Neuronal stem cell (in vitro differentiated cells): ENCODE measurements at regions not wholly inside any gene's neighbourhood (a gene's known extent, or its start where the extent isn't known, plus 50 kb on each side); places are given as distances from the start of the nearest gene placed in this dataset.

Source experiments
- DNase-seq: peaks from one replicate; pipeline ENCODE4 v3.0.0-alpha.2; 2013; ENCODE audit warnings: low spot score
- H2AFZ ChIP-seq: one replicate; pipeline ENCODE4 v1.6.1; 2013; ENCODE audit warnings: mild to moderate bottlenecking, low read length, inconsistent platforms
- H2AK5ac ChIP-seq: 2 replicates; pipeline ENCODE4 v1.6.1; 2013; ENCODE audit warnings: low read depth, mild to moderate bottlenecking, inconsistent platforms, low read length, moderate library complexity, mixed read lengths
- H2BK120ac ChIP-seq: 2 replicates; pipeline ENCODE4 v1.6.1; 2013; ENCODE audit warnings: low read depth, mild to moderate bottlenecking, inconsistent platforms, low read length, moderate library complexity, mixed read lengths
- H2BK12ac ChIP-seq: one replicate; pipeline ENCODE4 v1.6.1; 2013; ENCODE audit warnings: low read length, inconsistent platforms
- H2BK15ac ChIP-seq: 2 replicates; pipeline ENCODE4 v1.6.1; 2013; ENCODE audit warnings: mild to moderate bottlenecking, low read length, inconsistent platforms, mixed read lengths
- H2BK5ac ChIP-seq: one replicate; pipeline ENCODE4 v1.6.1; 2013; ENCODE audit warnings: inconsistent platforms, mild to moderate bottlenecking, low read length, moderate library complexity
- H3K14ac ChIP-seq: one replicate; pipeline ENCODE4 v1.6.1; 2013; ENCODE audit warnings: low read length, inconsistent platforms
- H3K18ac ChIP-seq: 2 replicates; pipeline ENCODE4 v1.6.1; 2013; ENCODE audit warnings: low read length, inconsistent platforms
- H3K23ac ChIP-seq: 2 replicates; pipeline ENCODE4 v1.6.1; 2013; ENCODE audit warnings: low read depth, mild to moderate bottlenecking, mixed read lengths, low read length, inconsistent platforms; ENCODE audit not compliant: poor library complexity
- H3K27ac ChIP-seq: replicated peaks from 3 replicates; pipeline ENCODE4 v1.5.1; 2013; ENCODE audit warnings: low read length, inconsistent platforms
- H3K27me3 ChIP-seq, 3 experiments: 2 replicates each; pipeline ENCODE4 v1.6.1; 2013; ENCODE audit warnings: low read length in 3 of 3, mild to moderate bottlenecking in 2 of 3, inconsistent platforms in 1 of 3, low read depth in 1 of 3, mixed read lengths in 1 of 3, moderate library complexity in 1 of 3; ENCODE audit not compliant: control insufficient read depth in 3 of 3, insufficient read depth in 3 of 3
- H3K36me3 ChIP-seq, 2 donors: replicated peaks in 1 of 2; 2 replicates each; pipeline ENCODE4 v1.6.1; 2013; ENCODE audit warnings: low read length in 2 of 2; ENCODE audit not compliant: control insufficient read depth in 2 of 2, insufficient read depth in 2 of 2
- H3K4ac ChIP-seq: 2 replicates; pipeline ENCODE4 v1.6.1; 2013; ENCODE audit warnings: inconsistent platforms, mild to moderate bottlenecking, low read length, moderate library complexity
- H3K4me1 ChIP-seq, 2 donors: 1 replicate in 1 of 2; 2 replicates in 1 of 2; pipeline ENCODE4 v1.6.1; 2013; ENCODE audit warnings: low read length in 2 of 2, low read depth in 1 of 2; ENCODE audit not compliant: control insufficient read depth in 2 of 2, insufficient read depth in 1 of 2
- H3K4me2 ChIP-seq: one replicate; pipeline ENCODE4 v1.6.1; 2013; ENCODE audit warnings: mild to moderate bottlenecking, low read length, inconsistent platforms; ENCODE audit not compliant: insufficient read depth, poor library complexity, severe bottlenecking
- H3K4me3 ChIP-seq, 2 donors: 2 replicates each; pipeline ENCODE4 v1.5.1; 2013; ENCODE audit warnings: low read length in 2 of 2, mild to moderate bottlenecking in 2 of 2, inconsistent platforms in 1 of 2, moderate library complexity in 1 of 2
- H3K79me1 ChIP-seq: one replicate; pipeline ENCODE4 v1.6.1; 2013; ENCODE audit warnings: low read depth, mild to moderate bottlenecking, inconsistent platforms, low read length, moderate library complexity
- H3K9ac ChIP-seq: one replicate; pipeline ENCODE4 v1.6.1; 2013; ENCODE audit warnings: mild to moderate bottlenecking, low read depth, low read length, inconsistent platforms; ENCODE audit not compliant: poor library complexity
- H3K9me3 ChIP-seq, 2 donors: replicated peaks in 1 of 2; 2 replicates each; pipeline versions ENCODE3 to v1.6.1; 2013; ENCODE audit warnings: low read length in 2 of 2, mild to moderate bottlenecking in 2 of 2, inconsistent platforms in 1 of 2, low read depth in 1 of 2, mixed read lengths in 1 of 2, moderate library complexity in 1 of 2; ENCODE audit not compliant: control insufficient read depth in 2 of 2, insufficient read depth in 1 of 2
- H4K8ac ChIP-seq: one replicate; pipeline ENCODE4 v1.6.1; 2013; ENCODE audit warnings: low read depth, mild to moderate bottlenecking, inconsistent platforms, low read length, moderate library complexity
- H4K91ac ChIP-seq: one replicate; pipeline ENCODE4 v1.6.1; 2013; ENCODE audit warnings: low read length, low read depth, mild to moderate bottlenecking, inconsistent platforms; ENCODE audit not compliant: poor library complexity
- WGBS, 2 donors: extraction: QIAGEN DNeasy Blood & Tissue Kit; methylation state at CpG; one replicate each; pipeline ENCODE4 v1.1.7; 2013; ENCODE audit warnings: missing lambda C conversion rate in 2 of 2, mixed read lengths in 1 of 2; ENCODE audit not compliant: insufficient read length in 2 of 2, insufficient replicate concordance in 1 of 2; ENCODE audit errors: extremely low coverage in 2 of 2; 5-methylcytosine and 5-hydroxymethylcytosine counted together

GRCh38 chr1:208303743-208304712, 59.8 kb upstream of the PLXNA2 start:
- no peaks in the 10 kb centered on the region for H3K27me3 ChIP-seq
- H3K14ac ChIP-seq, result no peak overlapping the region
- no peak overlapping the region for H2BK5ac ChIP-seq
- no peak overlapping the region for H3K9ac ChIP-seq
- no peak overlapping the region for H3K18ac ChIP-seq
- H4K91ac ChIP-seq, result no peak overlapping the region
- no peak overlapping the region for H3K27ac ChIP-seq
- H2AK5ac ChIP-seq, result no peak overlapping the region
- H3K4me1 ChIP-seq, result peaks cover 0 to 8% of the 10 kb centered on the region in 2 donors
- no peak overlapping the region for H2BK12ac ChIP-seq
- H3K4me3 ChIP-seq, result no peak overlapping the region
- H2AFZ ChIP-seq, result no peak overlapping the region
- H3K36me3 ChIP-seq, result no peaks in the 10 kb centered on the region
- no peak overlapping the region for H2BK15ac ChIP-seq
- DNase-seq, result no peak
- H3K9me3 ChIP-seq, result no peaks in the 10 kb centered on the region
- H3K4ac ChIP-seq, result no peak overlapping the region
- no CpG with 5 or more reads among the region's 8 CpGs for WGBS, 2 donors
- H3K23ac ChIP-seq, result no peak overlapping the region
- H3K79me1 ChIP-seq, result no peaks in the 10 kb centered on the region
- H4K8ac ChIP-seq, result no peak overlapping the region
- H3K4me2 ChIP-seq, result no peak overlapping the region
- no peak overlapping the region for H2BK120ac ChIP-seq

- Histone ChIP-seq H3K23ac (no peak overlapping the region), H3K9me3 (no peaks in the 10 kb centered on the region), H4K8ac (no peak overlapping the region), H3K4me1 (peaks cover 0 to 10% of the 10 kb centered on the region in 2 donors), H3K18ac (no peak overlapping the region), H3K36me3 (no peaks in the 10 kb centered on the region), H3K4ac (no peak overlapping the region), H2AK5ac (no peak overlapping the region), H3K27ac (no peak overlapping the region), H2BK120ac (no peak overlapping the region), H3K4me3 (no peak overlapping the region), H3K14ac (no peak overlapping the region), H3K79me1 (no peaks in the 10 kb centered on the region), H3K27me3 (no peaks in the 10 kb centered on the region), H2BK5ac (no peak overlapping the region), H2AFZ (no peak overlapping the region), H3K4me2 (no peak overlapping the region), H3K9ac (no peak overlapping the region), H4K91ac (no peak overlapping the region), H2BK15ac (no peak overlapping the region), H2BK12ac (no peak overlapping the region)
- no CpG with 5 or more reads among the region's 3 CpGs for WGBS, 2 donors
- DNase-seq, result no peak
Observed at GRCh38 chr1:208308221-208308620, 64.0 kb upstream of the PLXNA2 start.

GRCh38 chr1:208309771-208310170, 65.6 kb upstream of the PLXNA2 start:
- WGBS, 2 donors, result no CpG with 5 or more reads among the region's 7 CpGs

GRCh38 chr1:208312706-208313105, 68.5 kb upstream of the PLXNA2 start:
- H2BK120ac ChIP-seq, result no peak overlapping the region
- H3K9ac ChIP-seq, result no peak overlapping the region
- DNase-seq, result no peak
- H3K4me1 ChIP-seq, result peaks cover 0 to 6% of the 10 kb centered on the region in 2 donors
- H2BK15ac ChIP-seq, result no peak overlapping the region
- H4K8ac ChIP-seq, result no peak overlapping the region
- H3K79me1 ChIP-seq, result no peaks in the 10 kb centered on the region
- no peak overlapping the region for H2AK5ac ChIP-seq
- H3K36me3 ChIP-seq, result no peaks in the 10 kb centered on the region
- H2BK12ac ChIP-seq, result no peak overlapping the region
- H2AFZ ChIP-seq, result no peak overlapping the region
- H3K18ac ChIP-seq, result no peak overlapping the region
- no peak overlapping the region for H3K4me3 ChIP-seq
- no peak overlapping the region for H4K91ac ChIP-seq
- no peak overlapping the region for H2BK5ac ChIP-seq
- no peak overlapping the region for H3K4me2 ChIP-seq
- H3K4ac ChIP-seq, result no peak overlapping the region
- no peak overlapping the region for H3K14ac ChIP-seq
- no peaks in the 10 kb centered on the region for H3K27me3 ChIP-seq
- no peak overlapping the region for H3K23ac ChIP-seq
- no peak overlapping the region for H3K27ac ChIP-seq
- peaks cover 0 to 2% of the 10 kb centered on the region in 2 donors for H3K9me3 ChIP-seq

More at GRCh38 chr1:208309771-208310170, 65.6 kb upstream of the PLXNA2 start:
- Histone ChIP-seq H3K4ac (no peak overlapping the region), H3K23ac (no peak overlapping the region), H3K4me1 (peaks cover 0 to 2% of the 10 kb centered on the region in 2 donors), H3K4me3 (no peak overlapping the region), H4K8ac (no peak overlapping the region), H3K4me2 (no peak overlapping the region), H3K79me1 (no peaks in the 10 kb centered on the region), H3K27me3 (no peaks in the 10 kb centered on the region), H3K18ac (no peak overlapping the region), H2AFZ (no peak overlapping the region), H4K91ac (no peak overlapping the region), H2BK5ac (no peak overlapping the region), H2AK5ac (no peak overlapping the region), H3K14ac (no peak overlapping the region), H2BK12ac (no peak overlapping the region), H3K9ac (no peak overlapping the region), H3K9me3 (no peaks in the 10 kb centered on the region), H3K36me3 (no peaks in the 10 kb centered on the region), H3K27ac (no peak overlapping the region), H2BK120ac (no peak overlapping the region), H2BK15ac (no peak overlapping the region)
- DNase-seq, result no peak
